ENCODE measurements at regions not wholly inside any gene's neighbourhood (a gene's known extent, or its start where the extent isn't known, plus 50 kb on each side); places are given as distances from the start of the nearest gene placed in this dataset.

GRCh38 chr2:215712219-215712868 lies 276.5 kb upstream of the FN1 start:
- no peak for DNase-seq

- peak; percentile 81 for DNase-seq
Measured at GRCh38 chr2:215711471-215712034, 275.7 kb upstream of the FN1 start.

- no peak for DNase-seq
Measured at GRCh38 chr2:215707608-215708007, 271.7 kb upstream of the FN1 start.

GRCh38 chr2:215705771-215706361 lies 270.0 kb upstream of the FN1 start:
- peak; percentile 73 for DNase-seq

GRCh38 chr2:215705281-215705680 lies 269.4 kb upstream of the FN1 start:
- no peak for DNase-seq

GRCh38 chr2:215702116-215702902 lies 266.4 kb upstream of the FN1 start:
- DNase-seq: peak; percentile 69

- peak; percentile 69 for DNase-seq
Measured at GRCh38 chr2:215699700-215700538, 264.1 kb upstream of the FN1 start.

- no peak for DNase-seq
Measured at GRCh38 chr2:215699018-215699417, 263.1 kb upstream of the FN1 start.

GRCh38 chr2:215698566-215698965 lies 262.7 kb upstream of the FN1 start:
- DNase-seq: peak; percentile 100

- DNase-seq: no peak
Measured at GRCh38 chr2:215697496-215697895, 261.6 kb upstream of the FN1 start.

GRCh38 chr2:215697003-215697402 lies 261.1 kb upstream of the FN1 start:
- DNase-seq: no peak

GRCh38 chr2:215695861-215696260 lies 260.0 kb upstream of the FN1 start:
- DNase-seq: peak; percentile 66

GRCh38 chr2:215693999-215694580 lies 258.2 kb upstream of the FN1 start:
- DNase-seq: no peak

GRCh38 chr2:215693193-215693998 lies 257.5 kb upstream of the FN1 start:
- DNase-seq: peak; percentile 94

GRCh38 chr2:215692387-215693079 lies 256.7 kb upstream of the FN1 start:
- DNase-seq: peak; percentile 80

- no peak for DNase-seq
Measured at GRCh38 chr2:215691346-215691745, 255.5 kb upstream of the FN1 start.

GRCh38 chr2:215687149-215688031 lies 251.5 kb upstream of the FN1 start:
- no peak for DNase-seq

GRCh38 chr2:215685238-215685990 lies 249.5 kb upstream of the FN1 start:
- DNase-seq: peak; percentile 47

Data from fibroblast of skin of scalp (primary cell).